HG03097 (cell line): ENCODE measurements at regions not wholly inside any gene's neighbourhood (a gene's known extent, or its start where the extent isn't known, plus 50 kb on each side); places are given as distances from the start of the nearest gene placed in this dataset.

Source experiments
- ATAC-seq: cut with Tn5 transposase; IDR thresholded peaks from one replicate; pipeline ENCODE4 v1.9.1; 2021; ENCODE audit not compliant: unreplicated experiment, low FRiP score

DNA sequence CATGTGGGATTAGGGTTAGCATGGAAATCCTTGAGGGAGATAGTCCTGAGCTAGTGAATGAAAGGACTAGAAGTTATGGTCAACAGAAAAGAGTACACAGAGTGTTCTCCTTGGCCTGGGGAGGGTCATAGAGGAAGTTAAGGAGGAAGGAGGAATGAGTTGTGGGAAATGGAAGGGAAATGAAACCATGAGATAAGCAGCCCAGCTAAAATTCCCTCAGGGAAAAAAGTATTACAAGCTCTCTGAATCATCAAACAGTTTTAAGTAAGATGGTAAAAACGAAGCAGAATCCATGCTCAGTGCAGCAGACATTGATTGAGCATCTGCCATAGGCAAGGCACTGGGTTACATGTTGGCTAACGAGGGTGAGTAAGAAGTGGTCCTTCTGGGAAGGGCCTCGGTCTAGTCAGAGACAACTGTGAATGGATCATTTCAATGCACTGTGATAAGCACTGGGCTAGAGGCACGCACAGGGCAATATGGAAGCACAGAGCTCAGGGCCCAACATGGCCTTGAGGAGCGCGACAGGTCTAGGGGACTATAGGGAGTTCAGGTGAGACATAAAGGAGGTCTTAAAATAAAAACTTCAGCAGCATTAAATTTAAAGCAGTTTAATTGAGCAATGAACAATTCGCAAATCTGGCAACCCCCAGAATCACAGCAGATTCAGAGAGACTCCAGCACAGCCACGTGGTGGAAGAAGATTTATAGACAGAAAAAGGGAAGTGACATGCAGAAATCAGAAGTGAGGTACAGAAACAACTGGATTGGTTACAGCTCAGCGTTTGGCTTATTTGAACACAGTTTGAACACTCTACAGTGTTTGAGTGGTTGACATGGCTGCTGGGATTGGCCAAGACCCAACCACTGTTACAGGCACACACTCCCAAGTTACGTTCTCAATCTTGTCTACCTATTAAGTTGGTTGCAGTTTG, 219.5 kb downstream of the HLX start:
- ATAC-seq = no peak

DNA sequence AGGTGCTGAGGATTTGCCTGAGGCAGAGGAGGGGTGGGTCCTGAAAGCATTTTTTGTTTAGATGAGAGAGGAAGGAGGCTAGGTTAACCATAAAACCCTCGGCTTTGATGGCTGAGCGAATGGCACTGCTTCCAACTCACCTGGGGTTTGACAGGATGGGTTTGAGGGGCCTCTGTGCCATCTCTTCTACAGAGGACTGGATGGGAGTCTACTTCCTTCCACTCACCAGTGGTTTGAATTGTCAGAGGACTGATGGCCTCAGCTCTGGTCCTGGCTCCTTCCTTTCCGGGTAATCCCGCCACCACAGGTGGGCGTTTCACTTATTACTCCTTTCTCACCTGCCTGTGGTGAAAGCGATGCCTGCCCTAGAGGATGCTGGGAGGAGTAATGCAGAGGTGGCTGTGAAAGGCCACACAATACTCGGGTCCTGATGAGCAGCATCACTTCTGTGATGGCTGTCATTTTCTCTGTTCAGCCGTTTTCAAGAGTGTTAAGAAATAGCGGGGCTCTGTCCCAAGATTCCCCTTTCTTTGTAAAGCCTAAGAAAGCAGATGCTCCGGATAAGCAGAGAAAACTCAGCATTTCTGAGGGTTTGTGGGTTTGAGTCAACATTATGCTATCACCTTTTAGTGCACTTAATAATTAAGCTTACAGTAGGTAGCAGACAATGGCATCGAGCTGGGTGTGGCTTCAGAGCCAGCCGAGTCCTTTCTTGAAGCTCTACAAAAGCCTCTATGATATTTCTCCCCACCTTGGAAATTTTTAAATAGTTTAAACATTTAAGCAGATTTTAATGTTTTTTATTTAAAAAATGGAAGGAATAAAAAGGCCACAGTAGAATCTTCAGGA, 220.7 kb downstream of the HLX start:
- no peak for ATAC-seq

DNA sequence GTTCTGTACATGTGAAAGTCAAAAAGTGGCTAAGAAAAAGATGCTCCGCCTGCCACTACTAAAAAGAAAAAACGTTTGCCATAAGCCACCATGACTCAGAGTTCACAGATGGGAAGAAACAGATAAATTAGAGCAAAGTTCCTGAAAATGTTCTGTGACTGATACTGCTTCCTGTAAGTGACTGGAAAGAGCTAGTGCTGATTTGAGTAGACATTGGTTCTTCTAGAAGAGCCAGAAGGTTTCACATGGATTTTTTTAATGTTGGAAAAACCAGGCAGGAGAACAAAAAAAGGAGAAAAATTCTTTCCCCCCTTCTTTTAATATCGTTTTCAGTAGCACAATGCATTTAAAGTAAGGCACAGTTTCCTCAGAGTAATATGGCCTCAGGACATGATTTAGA, 221.4 kb downstream of the HLX start:
- no peak for ATAC-seq

- no peak for ATAC-seq
Measured at GRCh38 chr1:221101807-221102605, 222.8 kb downstream of the HLX start.

GRCh38 chr1:221104596-221104995, 225.4 kb downstream of the HLX start:
- no peak for ATAC-seq

DNA sequence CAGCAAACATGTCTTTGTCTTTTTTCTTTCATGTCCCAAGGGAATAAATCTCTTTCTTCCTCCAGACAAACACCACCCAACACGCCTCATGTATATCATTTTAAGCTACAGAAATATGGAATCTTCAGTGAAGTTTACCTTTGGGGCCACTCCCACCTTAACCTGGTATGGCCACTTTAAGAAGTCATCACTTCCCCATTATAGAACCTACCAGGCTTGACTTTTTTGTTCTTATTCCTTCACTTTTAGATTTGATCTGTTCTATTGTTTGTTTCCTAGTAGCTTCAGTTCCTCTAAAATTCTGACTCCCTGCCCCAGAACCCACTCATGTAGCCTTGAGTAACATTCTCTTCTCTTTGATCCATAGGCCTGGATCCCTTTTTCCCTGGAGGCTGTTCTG, 226.3 kb downstream of the HLX start:
- no peak for ATAC-seq

GRCh38 chr1:221106616-221107015, 227.4 kb downstream of the HLX start:
- no peak for ATAC-seq

- ATAC-seq = no peak
Measured at GRCh38 chr1:221109930-221110329, 230.7 kb downstream of the HLX start.

GRCh38 chr1:221117133-221117532, 237.9 kb downstream of the HLX start:
- ATAC-seq = no peak

DNA sequence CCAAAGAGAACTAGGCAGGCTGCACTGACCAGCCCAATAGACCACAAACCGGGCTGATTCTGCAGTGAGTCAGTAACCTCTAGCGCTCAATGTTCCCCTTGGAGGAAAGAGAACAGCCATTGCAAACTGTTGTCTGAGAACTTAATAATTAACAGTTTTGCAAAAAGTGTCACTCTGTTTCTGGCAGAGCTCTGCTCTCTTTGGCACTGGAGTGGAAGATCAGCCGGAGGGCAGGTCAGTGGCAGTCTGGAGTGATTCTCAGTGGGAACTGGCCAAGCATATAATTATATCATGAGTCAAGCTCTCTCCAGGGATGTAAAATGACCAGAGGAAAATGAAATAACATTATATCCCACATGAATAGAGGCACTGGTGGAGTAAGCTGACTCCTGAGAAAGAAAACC, 238.3 kb downstream of the HLX start:
- no peak for ATAC-seq

- no peak for ATAC-seq
Measured at GRCh38 chr1:221118176-221118937, 239.1 kb downstream of the HLX start.

DNA sequence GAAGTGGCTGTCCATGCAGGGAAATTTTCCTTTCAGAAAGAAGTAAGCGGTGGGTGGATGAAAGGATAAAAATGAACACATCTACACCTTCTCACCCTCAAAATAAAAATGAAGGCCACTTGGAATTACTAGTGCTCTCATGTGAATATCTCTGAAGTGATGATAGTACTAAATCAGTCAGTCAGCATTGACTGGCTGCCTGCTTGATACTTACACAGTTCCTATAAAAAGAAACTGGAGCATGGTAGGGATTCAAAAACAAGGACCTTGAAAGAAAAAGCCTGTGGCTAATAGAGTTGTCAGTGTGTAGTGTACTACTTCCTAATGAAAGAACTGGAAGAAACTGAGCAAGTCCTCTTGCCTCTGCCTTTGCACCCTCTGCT, 239.7 kb downstream of the HLX start:
- no peak for ATAC-seq

GRCh38 chr1:221122501-221122900, 243.3 kb downstream of the HLX start:
- ATAC-seq = no peak

DNA sequence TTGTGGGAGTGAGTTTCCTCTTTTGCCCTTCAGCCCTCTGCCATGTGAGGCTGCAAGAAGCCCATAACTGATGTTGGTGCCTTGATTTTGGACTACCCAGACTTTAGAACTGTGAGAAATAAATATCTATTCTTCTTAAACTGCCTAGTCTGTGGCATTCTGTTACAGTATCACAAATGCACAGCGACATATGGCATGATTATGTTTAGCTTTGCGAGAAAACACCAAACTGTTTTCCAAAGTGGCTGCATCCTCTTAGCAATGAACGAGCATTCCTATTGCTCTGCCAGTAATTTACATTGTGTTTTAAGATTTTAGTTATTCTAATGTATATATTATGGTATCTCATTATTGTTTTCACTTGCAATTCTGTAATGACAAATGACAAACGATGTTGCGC, 246.7 kb downstream of the HLX start:
- no peak for ATAC-seq

DNA sequence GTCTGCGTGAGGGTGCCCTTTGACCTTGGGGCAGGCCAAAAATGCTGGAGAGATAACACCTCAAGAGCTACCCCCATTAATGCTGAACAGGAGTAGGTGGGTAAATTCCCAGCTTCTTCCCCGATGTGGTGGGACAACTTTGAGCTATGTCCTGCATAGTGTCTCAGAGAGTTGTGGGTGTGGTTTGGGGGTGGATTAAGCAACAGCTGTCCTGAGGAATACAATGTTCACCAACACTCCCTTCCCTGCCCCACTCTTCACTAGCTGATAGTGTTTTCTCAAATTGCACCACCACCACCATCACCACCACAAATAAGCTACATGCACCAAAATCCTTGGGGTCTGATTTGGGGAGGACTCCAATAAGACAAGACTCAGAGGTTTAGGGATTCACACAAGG, 258.4 kb downstream of the HLX start:
- no peak for ATAC-seq

GRCh38 chr1:221138516-221138915, 259.3 kb downstream of the HLX start:
- no peak for ATAC-seq

DNA sequence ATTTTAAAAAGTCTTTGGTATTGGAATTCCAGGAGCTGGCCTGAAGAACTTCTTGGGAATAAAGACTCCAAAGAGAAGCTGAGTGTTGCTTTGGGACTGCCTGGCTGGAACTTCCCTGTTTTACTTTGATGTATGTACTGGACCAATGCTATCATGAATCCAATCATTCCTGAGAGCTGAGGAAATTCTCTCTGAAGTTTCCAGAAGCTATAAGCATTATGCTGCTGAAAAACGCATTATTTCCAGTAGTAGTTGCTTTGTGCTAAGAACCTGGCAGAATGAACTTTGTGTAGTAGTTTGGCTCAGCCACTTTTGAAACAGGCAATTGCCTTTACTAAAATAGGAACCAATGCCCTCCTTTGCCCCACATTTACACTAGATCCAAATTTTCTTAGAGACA, 260.7 kb downstream of the HLX start:
- no peak for ATAC-seq

DNA sequence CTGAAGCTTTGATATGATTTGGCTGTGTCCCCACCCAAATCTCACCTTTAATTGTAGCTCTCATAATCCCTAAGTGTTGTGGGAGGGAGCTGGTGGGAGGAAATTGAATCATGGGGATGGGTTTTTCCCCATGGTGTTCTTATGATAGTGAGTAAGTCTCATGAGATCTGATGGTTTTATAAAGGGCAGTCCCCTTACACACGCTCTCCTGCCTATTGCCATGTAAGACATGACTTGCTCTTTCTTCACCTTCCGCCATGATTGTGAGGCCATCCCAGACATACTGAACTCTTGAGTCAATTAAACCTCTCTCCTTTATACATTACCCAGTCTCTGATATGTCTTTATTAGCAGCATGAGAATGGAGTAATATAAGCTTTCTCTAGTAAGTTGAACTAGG, 261.9 kb downstream of the HLX start:
- ATAC-seq = no peak

DNA sequence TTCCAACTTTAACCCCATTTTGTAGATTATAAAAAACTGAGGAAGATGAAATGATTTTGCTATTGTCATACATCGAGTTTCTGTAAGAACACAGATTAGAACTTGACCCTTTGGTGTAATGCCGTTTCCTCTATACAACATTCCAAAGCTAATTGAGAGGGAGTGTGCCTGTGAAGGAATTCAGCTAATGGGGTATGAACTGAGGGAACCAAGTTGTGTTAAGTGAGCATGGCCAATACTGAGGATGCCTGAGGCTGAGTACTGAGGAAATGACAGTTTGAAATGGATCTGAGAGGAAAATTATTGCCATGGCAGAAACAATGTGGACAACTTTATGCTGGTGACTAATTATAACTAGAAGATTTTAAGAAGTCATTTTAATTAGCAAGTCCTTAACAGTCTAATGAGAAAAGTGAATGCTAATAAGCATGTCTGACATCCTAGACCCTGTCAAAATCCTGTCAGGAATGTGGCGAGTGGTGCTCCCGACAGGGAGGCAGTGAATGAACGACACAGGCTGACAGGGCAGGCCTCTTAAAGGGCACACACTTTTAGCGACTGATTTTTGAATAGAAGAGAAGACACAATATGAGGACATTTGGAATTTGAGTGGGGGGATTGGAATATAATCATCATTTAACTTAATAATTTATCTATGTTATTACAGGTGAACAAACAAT, 262.5 kb downstream of the HLX start:
- no peak for ATAC-seq

- no peak for ATAC-seq
Measured at GRCh38 chr1:221148660-221149059, 269.4 kb downstream of the HLX start.
